C4-2B (cell line): ENCODE measurements at regions not wholly inside any gene's neighbourhood (a gene's known extent, or its start where the extent isn't known, plus 50 kb on each side); places are given as distances from the start of the nearest gene placed in this dataset.
"Not testable (repeated sequence)": the region's sequence is repeated elsewhere in the genome, so short reads cannot be mapped to it uniquely, and the experiment has no call there.

Experiments used
- H3K27ac ChIP-seq: fragments of 450-650 bp; 2 replicates; pipeline ENCODE4 v1.5.1; 2017
- ZFX ChIP-seq: fragments of 450-650 bp; IDR thresholded peaks from 2 replicates; pipeline ENCODE4 v1.6.1; 2017
- TF ChIP-seq, protein P1 (sequence below): fragments of 450-650 bp; conservative IDR thresholded peaks from 2 replicates; pipeline ENCODE4 v1.5.1; 2017; ENCODE audit warnings: mild to moderate bottlenecking

DNA sequence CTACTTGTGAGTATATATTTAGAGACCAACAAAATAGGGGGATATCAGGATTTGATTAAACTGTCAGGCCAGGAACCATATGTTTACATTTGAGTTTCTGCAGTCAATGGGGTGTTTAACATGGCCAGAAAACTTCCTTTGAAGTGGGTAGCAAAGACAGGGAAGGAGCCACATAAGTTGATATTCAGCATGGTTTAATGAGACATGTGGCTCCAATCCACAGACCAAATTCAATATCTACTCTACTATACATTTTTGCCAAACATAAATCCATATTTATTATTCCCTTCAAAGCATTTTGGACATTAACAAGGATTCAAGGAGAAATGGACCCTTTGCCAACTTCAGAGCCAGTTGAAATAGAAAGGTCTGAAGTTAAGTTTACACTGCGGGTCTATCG lies 99.8 kb downstream of the TAF11L14 start:
- no peak overlapping the region for H3K27ac ChIP-seq
- TF ChIP-seq, protein P1, sequence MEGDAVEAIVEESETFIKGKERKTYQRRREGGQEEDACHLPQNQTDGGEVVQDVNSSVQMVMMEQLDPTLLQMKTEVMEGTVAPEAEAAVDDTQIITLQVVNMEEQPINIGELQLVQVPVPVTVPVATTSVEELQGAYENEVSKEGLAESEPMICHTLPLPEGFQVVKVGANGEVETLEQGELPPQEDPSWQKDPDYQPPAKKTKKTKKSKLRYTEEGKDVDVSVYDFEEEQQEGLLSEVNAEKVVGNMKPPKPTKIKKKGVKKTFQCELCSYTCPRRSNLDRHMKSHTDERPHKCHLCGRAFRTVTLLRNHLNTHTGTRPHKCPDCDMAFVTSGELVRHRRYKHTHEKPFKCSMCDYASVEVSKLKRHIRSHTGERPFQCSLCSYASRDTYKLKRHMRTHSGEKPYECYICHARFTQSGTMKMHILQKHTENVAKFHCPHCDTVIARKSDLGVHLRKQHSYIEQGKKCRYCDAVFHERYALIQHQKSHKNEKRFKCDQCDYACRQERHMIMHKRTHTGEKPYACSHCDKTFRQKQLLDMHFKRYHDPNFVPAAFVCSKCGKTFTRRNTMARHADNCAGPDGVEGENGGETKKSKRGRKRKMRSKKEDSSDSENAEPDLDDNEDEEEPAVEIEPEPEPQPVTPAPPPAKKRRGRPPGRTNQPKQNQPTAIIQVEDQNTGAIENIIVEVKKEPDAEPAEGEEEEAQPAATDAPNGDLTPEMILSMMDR: no peak
- no peak for TF ChIP-seq ZFX

DNA sequence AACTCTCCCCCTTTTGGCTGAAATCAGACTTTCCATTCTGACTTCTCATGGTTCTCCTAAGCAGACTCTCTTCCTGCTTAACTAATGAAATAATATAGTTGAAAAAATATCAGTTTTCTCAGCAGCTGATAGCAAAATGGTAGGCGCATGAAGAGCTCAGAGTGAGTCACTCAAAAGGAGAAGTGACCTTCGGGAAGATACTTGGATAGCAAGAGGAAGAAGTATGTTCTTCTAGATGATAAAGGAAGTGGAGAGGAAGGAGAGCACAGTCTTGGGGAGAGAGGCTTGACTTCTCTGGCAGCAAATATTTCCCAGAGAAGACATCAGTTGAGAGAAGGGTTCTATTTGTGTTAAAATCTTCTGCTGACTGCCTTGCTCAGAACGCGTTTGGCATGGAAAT lies 101.5 kb downstream of the TAF11L14 start:
- no peak for TF ChIP-seq ZFX
- TF ChIP-seq, protein P1: no peak
- H3K27ac ChIP-seq: no peak overlapping the region

DNA sequence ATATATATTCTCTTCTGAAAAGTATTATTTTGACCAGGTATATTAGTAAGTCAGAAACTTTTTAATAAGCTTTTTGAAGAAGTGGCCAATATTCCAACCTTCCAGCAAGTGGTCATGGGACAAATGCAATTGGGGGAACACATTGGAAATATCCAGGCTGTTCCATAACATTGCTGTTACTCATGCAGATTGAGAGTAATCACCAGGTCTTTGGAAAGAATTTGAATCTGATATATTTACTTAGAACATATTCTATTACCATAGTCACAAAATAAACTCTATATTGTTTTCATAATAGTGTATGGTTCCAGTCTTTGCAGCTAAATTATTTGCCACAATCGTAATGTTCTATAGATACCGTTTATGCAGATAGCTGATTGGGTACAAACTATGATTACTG lies 102.8 kb downstream of the TAF11L14 start:
- no peak overlapping the region for H3K27ac ChIP-seq
- no peak for TF ChIP-seq ZFX
- TF ChIP-seq, protein P1: no peak

DNA sequence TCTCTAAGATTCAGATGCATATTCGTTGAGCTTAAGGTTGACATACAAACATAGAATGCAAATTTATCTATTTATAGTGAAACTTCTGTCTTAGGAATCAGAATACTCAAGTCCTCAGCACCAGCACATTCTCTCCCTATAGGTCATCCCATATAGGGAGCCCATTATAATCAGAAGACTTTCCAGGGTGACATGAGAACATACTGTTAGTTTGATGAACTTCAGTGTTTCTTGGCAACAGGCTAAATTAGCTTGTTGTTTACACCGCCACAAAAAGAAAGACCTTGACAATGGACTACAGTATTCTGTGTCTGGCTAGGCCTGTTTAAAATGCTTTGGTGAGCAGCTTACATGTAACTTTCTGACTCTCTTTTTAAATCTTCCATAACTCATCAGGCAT lies 104.2 kb downstream of the TAF11L14 start:
- H3K27ac ChIP-seq: no peak overlapping the region
- TF ChIP-seq, protein P1: no peak
- no peak for TF ChIP-seq ZFX

DNA sequence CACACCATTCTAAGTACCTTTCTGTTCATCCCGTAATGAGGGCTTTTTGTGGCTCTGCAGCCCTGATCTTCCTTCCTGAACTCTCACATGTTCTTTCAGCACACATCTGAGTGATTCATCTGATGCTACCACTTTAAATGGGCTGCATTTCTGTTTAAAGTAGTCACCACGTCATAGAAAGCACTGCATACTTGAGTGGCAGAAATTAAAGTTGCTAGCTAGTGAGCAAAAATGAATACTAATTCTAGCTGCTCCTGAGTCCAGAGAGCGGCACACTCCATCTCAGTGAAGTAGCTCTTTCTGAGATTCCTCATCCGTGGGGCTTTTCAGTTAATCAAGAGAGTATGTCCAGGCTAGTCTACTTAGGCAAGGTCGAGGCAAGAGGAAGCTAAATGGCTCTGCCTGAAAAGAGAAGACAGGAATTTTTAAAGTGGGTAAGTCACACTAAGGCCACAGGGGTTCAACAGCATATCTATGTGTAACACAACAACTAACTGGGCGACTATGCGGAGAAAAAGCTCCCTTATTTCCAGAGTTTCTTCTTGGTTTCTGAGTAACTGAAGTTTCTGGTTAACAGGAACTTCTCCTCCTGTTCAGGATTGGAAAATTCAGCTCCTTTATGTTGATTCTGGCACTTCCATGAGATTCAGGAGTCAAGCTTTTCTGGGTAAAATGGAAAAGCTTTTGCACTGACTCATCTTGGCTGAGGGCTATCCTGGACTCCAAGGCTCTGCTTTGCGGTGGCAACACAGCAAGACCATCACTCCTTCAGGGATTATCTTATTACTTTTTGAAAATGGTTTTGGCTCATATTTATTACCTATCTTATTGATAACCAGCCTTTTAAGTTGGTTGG lies 109.5 kb downstream of the TAF11L14 start:
- no peak for TF ChIP-seq ZFX
- TF ChIP-seq, protein P1: no peak
- H3K27ac ChIP-seq: no peak overlapping the region

DNA sequence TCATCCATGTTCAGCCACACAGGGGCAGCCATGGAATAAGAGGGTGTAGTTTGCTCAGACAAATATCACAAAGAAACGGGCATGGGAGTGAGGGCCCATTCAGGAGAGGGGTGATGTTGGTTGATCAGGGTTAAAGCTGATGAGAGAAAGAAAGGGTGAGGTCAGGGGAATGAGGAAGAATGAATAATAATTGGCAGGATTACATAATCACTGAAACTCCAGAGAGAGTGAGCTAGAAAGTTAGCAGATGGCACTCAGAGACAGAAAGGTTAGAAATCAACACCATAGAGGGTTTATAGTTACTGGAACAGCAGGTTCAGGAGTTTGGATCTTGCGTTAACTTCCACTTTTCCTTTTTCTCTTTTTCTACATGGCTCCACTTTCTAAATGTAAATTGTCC lies 113.9 kb downstream of the TAF11L14 start:
- no peak for TF ChIP-seq ZFX
- TF ChIP-seq, protein P1: no peak
- no peak overlapping the region for H3K27ac ChIP-seq

DNA sequence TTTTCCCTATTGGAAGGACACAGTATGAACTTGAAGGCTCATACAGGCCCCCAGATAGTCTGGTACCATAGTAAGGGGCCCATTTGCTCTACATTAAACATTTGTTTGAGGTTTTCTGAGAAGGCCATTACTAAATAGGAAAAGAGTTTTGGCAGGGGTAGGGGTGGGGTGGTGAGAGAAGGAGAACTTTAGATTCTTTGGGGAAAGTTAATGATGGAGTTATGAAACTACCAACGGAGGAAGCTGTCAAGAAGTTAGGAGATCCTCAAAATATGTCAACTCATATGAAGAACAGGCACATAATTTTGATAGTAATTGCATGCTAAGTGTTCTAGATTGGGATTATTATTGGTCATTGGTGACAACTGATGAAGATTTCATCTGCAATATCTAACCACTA lies 114.7 kb downstream of the TAF11L14 start:
- TF ChIP-seq, protein P1: no peak
- no peak for TF ChIP-seq ZFX
- no peak overlapping the region for H3K27ac ChIP-seq

DNA sequence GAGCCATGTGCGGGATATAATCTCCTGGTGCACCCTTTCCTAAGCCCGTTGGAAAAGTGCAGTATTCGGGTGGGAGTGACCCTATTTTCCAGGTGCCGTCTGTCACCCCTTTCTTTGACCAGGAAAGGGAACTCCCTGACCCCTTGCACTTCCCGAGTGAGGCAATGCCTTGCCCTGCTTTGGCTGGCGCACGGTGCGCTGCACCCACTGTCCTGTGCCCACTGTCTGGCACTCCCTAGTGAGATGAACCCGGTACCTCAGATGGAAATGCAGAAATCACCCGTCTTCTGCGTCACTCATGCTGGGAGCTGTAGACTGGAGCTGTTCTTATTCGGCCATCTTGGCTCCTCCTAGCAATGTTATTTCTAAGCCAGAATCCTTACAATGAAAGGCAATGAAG lies 121.1 kb downstream of the TAF11L14 start:
- not testable (repeated sequence) for H3K27ac ChIP-seq
